Duodenal mucosa (tissue), 2 donors: ENCODE measurements at regions not wholly inside any gene's neighbourhood (a gene's known extent, or its start where the extent isn't known, plus 50 kb on each side); places are given as distances from the start of the nearest gene placed in this dataset.
"Not testable (repeated sequence)": the region's sequence is repeated elsewhere in the genome, so short reads cannot be mapped to it uniquely, and the experiment has no call there.

Experiments
- H3K27ac ChIP-seq: one replicate; pipeline ENCODE4 v1.7.0; 2013; ENCODE audit warnings: low read depth, low read length
- H3K27me3 ChIP-seq, 2 donors: one replicate each; pipeline ENCODE4 v1.7.0; 2013; ENCODE audit warnings: low read length in 2 of 2, control low read depth in 1 of 2; ENCODE audit not compliant: insufficient read depth in 2 of 2, control insufficient read depth in 1 of 2
- H3K36me3 ChIP-seq, 2 donors: one replicate each; pipeline ENCODE4 v1.7.0; 2013; ENCODE audit warnings: low read length in 2 of 2, control low read depth in 1 of 2; ENCODE audit not compliant: insufficient read depth in 2 of 2, control insufficient read depth in 1 of 2
- H3K4me1 ChIP-seq, 2 donors: one replicate each; pipeline ENCODE4 v1.7.0; 2013; ENCODE audit warnings: low read length in 2 of 2, control low read depth in 1 of 2; ENCODE audit not compliant: insufficient read depth in 2 of 2, control insufficient read depth in 1 of 2
- H3K4me3 ChIP-seq, 2 donors: one replicate each; pipeline ENCODE4 v1.7.0; 2013; ENCODE audit warnings: low read length in 2 of 2, low read depth in 1 of 2
- H3K9ac ChIP-seq, 2 donors: one replicate each; pipeline ENCODE4 v1.7.0; 2013; ENCODE audit warnings: low read length in 2 of 2, low read depth in 1 of 2
- H3K9me3 ChIP-seq, 2 donors: one replicate each; pipeline ENCODE4 v1.7.0; 2013; ENCODE audit warnings: low read length in 2 of 2, control low read depth in 1 of 2; ENCODE audit not compliant: control insufficient read depth in 1 of 2

GRCh38 chr2:200199005-200199404, 107.5 kb upstream of the SPATS2L start:
- Histone ChIP-seq H3K27ac (no peak overlapping the region), H3K9me3 (no peaks in the 10 kb centered on the region), H3K36me3 (no peaks in the 10 kb centered on the region), H3K4me3 (no peak overlapping the region), H3K9ac (no peak overlapping the region), H3K27me3 (no peaks in the 10 kb centered on the region), H3K4me1 (no peaks in the 10 kb centered on the region)

GRCh38 chr2:200199576-200200263, 106.8 kb upstream of the SPATS2L start:
- no peaks in the 10 kb centered on the region for H3K9me3 ChIP-seq
- H3K4me3 ChIP-seq: no peak overlapping the region
- H3K27ac ChIP-seq: no peak overlapping the region
- no peaks in the 10 kb centered on the region for H3K27me3 ChIP-seq
- H3K36me3 ChIP-seq: no peaks in the 10 kb centered on the region
- H3K9ac ChIP-seq: no peak overlapping the region
- H3K4me1 ChIP-seq: no peaks in the 10 kb centered on the region

GRCh38 chr2:200201839-200202238, 104.7 kb upstream of the SPATS2L start:
- H3K36me3 ChIP-seq, H3K27ac ChIP-seq, H3K4me3 ChIP-seq, H3K27me3 ChIP-seq, H3K4me1 ChIP-seq, H3K9me3 ChIP-seq, H3K9ac ChIP-seq: not testable (repeated sequence)

GRCh38 chr2:200203381-200203827, 103.1 kb upstream of the SPATS2L start:
- Histone ChIP-seq H3K9me3 (peaks cover 0 to 3% of the 10 kb centered on the region in 2 donors), H3K36me3 (no peaks in the 10 kb centered on the region), H3K27ac (no peak overlapping the region), H3K9ac (no peak overlapping the region), H3K27me3 (no peaks in the 10 kb centered on the region), H3K4me1 (no peaks in the 10 kb centered on the region), H3K4me3 (no peak overlapping the region)

- Histone ChIP-seq H3K4me3 (no peak overlapping the region), H3K36me3 (no peaks in the 10 kb centered on the region), H3K9ac (no peak overlapping the region), H3K4me1 (no peaks in the 10 kb centered on the region), H3K9me3 (peaks cover 0 to 3% of the 10 kb centered on the region in 2 donors), H3K27me3 (peaks cover 0 to 5% of the 10 kb centered on the region in 2 donors), H3K27ac (no peak overlapping the region)
These were observed 98.5 kb upstream of the SPATS2L start for GRCh38 chr2:200208041-200208440.

GRCh38 chr2:200209030-200209429, 97.5 kb upstream of the SPATS2L start:
- Histone ChIP-seq H3K27ac (no peak overlapping the region), H3K4me1 (no peaks in the 10 kb centered on the region), H3K36me3 (no peaks in the 10 kb centered on the region), H3K4me3 (no peak overlapping the region), H3K27me3 (peaks cover 0 to 5% of the 10 kb centered on the region in 2 donors), H3K9ac (no peak overlapping the region), H3K9me3 (peaks cover 0 to 3% of the 10 kb centered on the region in 2 donors)

- no peak overlapping the region for H3K27ac ChIP-seq
- no peak overlapping the region for H3K9ac ChIP-seq
- no peaks in the 10 kb centered on the region for H3K4me1 ChIP-seq
- no peaks in the 10 kb centered on the region for H3K9me3 ChIP-seq
- peaks cover 0 to 5% of the 10 kb centered on the region in 2 donors for H3K27me3 ChIP-seq
- H3K4me3 ChIP-seq: no peak overlapping the region
- no peaks in the 10 kb centered on the region for H3K36me3 ChIP-seq
These were observed 94.8 kb upstream of the SPATS2L start for GRCh38 chr2:200211643-200212042.

GRCh38 chr2:200212862-200213425, 93.5 kb upstream of the SPATS2L start:
- Histone ChIP-seq H3K27me3 (peaks cover 0 to 5% of the 10 kb centered on the region in 2 donors), H3K4me1 (no peaks in the 10 kb centered on the region), H3K36me3 (no peaks in the 10 kb centered on the region), H3K9me3 (no peaks in the 10 kb centered on the region), H3K9ac (no peak overlapping the region), H3K27ac (no peak overlapping the region), H3K4me3 (no peak overlapping the region)

- no peaks in the 10 kb centered on the region for H3K9me3 ChIP-seq
- no peak overlapping the region for H3K9ac ChIP-seq
- H3K4me3 ChIP-seq: no peak overlapping the region
These were observed 90.2 kb upstream of the SPATS2L start for GRCh38 chr2:200216310-200216709.

GRCh38 chr2:200217320-200217719, 89.2 kb upstream of the SPATS2L start:
- no peaks in the 10 kb centered on the region for H3K36me3 ChIP-seq
- H3K9ac ChIP-seq: no peak overlapping the region

More at GRCh38 chr2:200216310-200216709, 90.2 kb upstream of the SPATS2L start:
- Histone ChIP-seq H3K27me3 (peaks cover 0 to 3% of the 10 kb centered on the region in 2 donors), H3K36me3 (no peaks in the 10 kb centered on the region), H3K4me1 (peaks cover 0 to 12% of the 10 kb centered on the region in 2 donors), H3K27ac (no peak overlapping the region)

More at GRCh38 chr2:200217320-200217719, 89.2 kb upstream of the SPATS2L start:
- Histone ChIP-seq H3K4me1 (peaks cover 0 to 15% of the 10 kb centered on the region in 2 donors), H3K9me3 (no peaks in the 10 kb centered on the region), H3K27ac (no peak overlapping the region), H3K27me3 (no peaks in the 10 kb centered on the region), H3K4me3 (no peak overlapping the region)
